Loucy (cell line): ENCODE measurements at regions not wholly inside any gene's neighbourhood (a gene's known extent, or its start where the extent isn't known, plus 50 kb on each side); places are given as distances from the start of the nearest gene placed in this dataset.

Experiments used
- CTCF ChIP-seq: fragments of 200-600 bp; sonication (generic); conservative IDR thresholded peaks from 2 replicates; pipeline ENCODE4 v1.5.1; 2014; ENCODE audit warnings: mild to moderate bottlenecking, antibody characterized with exemption, low read length
- EZH2phosphoT487 ChIP-seq: fragments of 200-600 bp; IDR thresholded peaks from 2 replicates; pipeline ENCODE4 v1.6.1; 2018; ENCODE audit warnings: antibody characterized with exemption, mild to moderate bottlenecking, moderate library complexity, borderline replicate concordance

- TF ChIP-seq CTCF, result no peak
- TF ChIP-seq EZH2phosphoT487, result no peak
These were observed 841.0 kb upstream of the CELF4 start for GRCh38 chr18:38406607-38407006.
